IMR-90 (cell line): ENCODE measurements at regions not wholly inside any gene's neighbourhood (a gene's known extent, or its start where the extent isn't known, plus 50 kb on each side); places are given as distances from the start of the nearest gene placed in this dataset.
"Not testable (repeated sequence)": the region's sequence is repeated elsewhere in the genome, so short reads cannot be mapped to it uniquely, and the experiment has no call there.

ENCODE experiments used
- ATAC-seq: fragments of 200-7000 bp; cut with Tn5 transposase; 2 replicates; pipeline ENCODE4 v1.9.1; 2020; ENCODE audit warnings: low read depth, mild to moderate bottlenecking, moderate library complexity
- BruUV-seq: library from RNA; stranded (reverse); fragments of 400-500 nt; replicated peaks from 2 replicates; lab custom pipeline; 2021; lab: Mats Ljungman, UMichigan
- CTCF ChIA-PET: fragments of 300-600 bp; formaldehyde crosslinking; extraction: SDS; loops from one replicate; lab custom pipeline; 2021; ENCODE audit warnings: antibody characterized with exemption; lab: Yijun Ruan, JAX
- POLR2A ChIA-PET: fragments of 300-600 bp; sonication (Branson Sonifier 250); formaldehyde crosslinking; loops from one replicate; lab custom pipeline; 2022; ENCODE audit warnings: antibody characterized with exemption; ENCODE audit not compliant: unreplicated experiment; lab: Charles Lee
- DNase-seq: peaks from one replicate; pipeline ENCODE4 v3.0.0; 2013
- H2AFZ ChIP-seq: replicated peaks from 2 replicates; pipeline ENCODE3; 2013; ENCODE audit warnings: low read length, mild to moderate bottlenecking; ENCODE audit not compliant: poor library complexity
- H2AK5ac ChIP-seq: 2 replicates; pipeline ENCODE4 v1.6.1; 2013; ENCODE audit warnings: low read depth, low read length, inconsistent platforms
- H2AK9ac ChIP-seq: replicated peaks from 2 replicates; pipeline ENCODE3; 2013; ENCODE audit warnings: mild to moderate bottlenecking, low read depth, low read length, moderate library complexity; ENCODE audit not compliant: poor library complexity
- H2BK120ac ChIP-seq: 2 replicates; pipeline ENCODE4 v1.6.1; 2013; ENCODE audit warnings: low read depth, low read length, inconsistent platforms
- H2BK15ac ChIP-seq: 3 replicates; pipeline ENCODE4 v1.6.1; 2013; ENCODE audit warnings: low read depth, low read length, inconsistent platforms
- H2BK20ac ChIP-seq: 2 replicates; pipeline ENCODE4 v1.6.1; 2013; ENCODE audit warnings: low read depth, mild to moderate bottlenecking, inconsistent platforms, low read length, moderate library complexity
- H2BK5ac ChIP-seq: 2 replicates; pipeline ENCODE4 v1.6.1; 2013; ENCODE audit warnings: mild to moderate bottlenecking, low read depth, low read length, inconsistent platforms; ENCODE audit not compliant: poor library complexity, severe bottlenecking
- H3K14ac ChIP-seq: replicated peaks from 2 replicates; pipeline ENCODE4 v1.6.1; 2013; ENCODE audit warnings: low read depth, low read length, inconsistent platforms
- H3K18ac ChIP-seq: 2 replicates; pipeline ENCODE4 v1.6.1; 2013; ENCODE audit warnings: low read depth, low read length, control low read depth
- H3K23ac ChIP-seq: 2 replicates; pipeline ENCODE4 v1.6.1; 2013; ENCODE audit warnings: low read depth, low read length, inconsistent platforms
- H3K27ac ChIP-seq: 2 replicates; pipeline ENCODE4 v1.5.1; 2013; ENCODE audit warnings: mild to moderate bottlenecking, control low read depth, low read length; ENCODE audit not compliant: insufficient read depth
- H3K27me3 ChIP-seq: 2 replicates; pipeline ENCODE4 v1.6.1; 2013; ENCODE audit warnings: low read length; ENCODE audit not compliant: control insufficient read depth, insufficient read depth
- H3K36me3 ChIP-seq: 2 replicates; pipeline ENCODE4 v1.6.1; 2013; ENCODE audit warnings: low read length, mixed read lengths; ENCODE audit not compliant: control insufficient read depth, insufficient read depth
- H3K4ac ChIP-seq: 2 replicates; pipeline ENCODE4 v1.6.1; 2013; ENCODE audit warnings: low read depth, low read length, inconsistent platforms
- H3K4me1 ChIP-seq: 2 replicates; pipeline ENCODE4 v1.6.1; 2013; ENCODE audit warnings: low read length, mixed read lengths; ENCODE audit not compliant: control insufficient read depth, insufficient read depth
- H3K4me2 ChIP-seq: 2 replicates; pipeline ENCODE4 v1.6.1; 2013; ENCODE audit warnings: low read depth, mild to moderate bottlenecking, control low read depth, low read length, moderate library complexity
- H3K4me3 ChIP-seq: 2 replicates; pipeline ENCODE4 v1.5.1; 2013; ENCODE audit warnings: low read depth, mild to moderate bottlenecking, control low read depth, low read length, moderate library complexity; ENCODE audit not compliant: insufficient read depth
- H3K56ac ChIP-seq: 2 replicates; pipeline ENCODE4 v1.6.1; 2013; ENCODE audit warnings: low read length, inconsistent platforms; ENCODE audit not compliant: insufficient read depth; ENCODE audit errors: extremely low read depth
- H3K79me1 ChIP-seq, 2 experiments: 2 replicates each; pipeline ENCODE4 v1.6.1; 2013; ENCODE audit warnings: low read length in 2 of 2, inconsistent platforms in 1 of 2, low read depth in 1 of 2
- H3K9ac ChIP-seq: 2 replicates; pipeline ENCODE4 v1.6.1; 2013; ENCODE audit warnings: low read depth, low read length, control low read depth
- H3K9me1 ChIP-seq: 2 replicates; pipeline ENCODE4 v1.6.1; 2013; ENCODE audit warnings: low read length, inconsistent platforms; ENCODE audit not compliant: insufficient read depth
- H3K9me3 ChIP-seq: 2 replicates; pipeline ENCODE4 v1.6.1; 2013; ENCODE audit warnings: low read length; ENCODE audit not compliant: control insufficient read depth, insufficient read depth
- H4K20me1 ChIP-seq: 2 replicates; pipeline ENCODE4 v1.6.1; 2013; ENCODE audit warnings: low read length, inconsistent platforms; ENCODE audit not compliant: insufficient read depth
- H4K5ac ChIP-seq: 2 replicates; pipeline ENCODE4 v1.6.1; 2013; ENCODE audit warnings: mild to moderate bottlenecking, low read depth, low read length, control low read depth
- H4K8ac ChIP-seq, 2 experiments: 2 replicates each; pipeline ENCODE4 v1.6.1; 2013; ENCODE audit warnings: low read depth in 2 of 2, low read length in 2 of 2, control low read depth in 1 of 2, inconsistent platforms in 1 of 2
- H4K91ac ChIP-seq: 2 replicates; pipeline ENCODE4 v1.6.1; 2013; ENCODE audit warnings: low read depth, low read length, inconsistent platforms; ENCODE audit not compliant: insufficient read depth
- WGBS, 2 experiments: methylation state at CpG; one replicate each; pipeline versions ENCODE4 v1.1.5 to v1.1.7; 2013; ENCODE audit warnings: missing lambda C conversion rate in 2 of 2; ENCODE audit not compliant: insufficient read length in 1 of 2; ENCODE audit errors: extremely low coverage in 2 of 2; 5-methylcytosine and 5-hydroxymethylcytosine counted together
- dilution Hi-C: fragments of 300-500 bp; cut with HindIII; formaldehyde crosslinking; loops from one replicate; pipeline ENCODE4 v1.14.3; 2018; ENCODE audit warnings: low sequenced_read_pairs; ENCODE audit not compliant: unreplicated experiment
- in situ Hi-C: fragments of 300-500 bp; cut with MboI; formaldehyde crosslinking; loops from 3 replicates; pipeline ENCODE4 v1.14.3; 2019; ENCODE audit warnings: low sequenced_read_pairs, inconsistent platforms, mixed read lengths
- intact Hi-C: fragments of 100-400 bp; cut with micrococcal nuclease; formaldehyde crosslinking; loops from 2 replicates; pipeline ENCODE4 v1.10.0; 2022

DNA sequence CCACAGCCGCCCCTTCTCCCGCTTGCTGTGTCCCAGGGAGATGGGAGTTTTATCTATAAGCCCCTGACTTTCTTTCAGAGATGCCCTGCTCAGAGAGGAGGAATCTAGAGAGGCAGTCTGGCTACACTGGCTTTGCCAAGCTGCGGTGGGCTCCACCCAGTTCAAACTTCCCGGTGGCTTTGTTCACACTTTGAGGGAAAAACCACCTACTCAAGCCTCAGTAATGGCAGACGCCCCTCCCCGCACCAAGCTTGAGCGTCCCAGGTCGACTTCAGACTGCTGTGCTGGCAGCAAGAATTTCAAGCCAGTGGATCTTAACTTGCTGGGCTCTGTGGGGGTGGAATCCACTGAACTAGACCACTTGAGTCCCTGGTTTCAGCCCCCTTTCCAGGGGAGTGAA lies 162.2 kb upstream of the MAGEB16 start:
- dilution Hi-C loops: not testable (repeated sequence)

More for the DNA sequence above, 162.2 kb upstream of the MAGEB16 start:
- H2BK20ac ChIP-seq, H2AFZ ChIP-seq, in situ Hi-C loops, H3K18ac ChIP-seq, H3K4ac ChIP-seq, DNase-seq, H2AK9ac ChIP-seq, H4K8ac ChIP-seq, H3K27ac ChIP-seq, H3K79me1 ChIP-seq, H2BK120ac ChIP-seq, POLR2A ChIA-PET, H3K27me3 ChIP-seq, intact Hi-C loops, H4K20me1 ChIP-seq, H3K23ac ChIP-seq, H3K9me3 ChIP-seq, H3K4me1 ChIP-seq, H3K4me3 ChIP-seq, H3K4me2 ChIP-seq, H3K14ac ChIP-seq, H3K56ac ChIP-seq, H3K9me1 ChIP-seq, H4K5ac ChIP-seq, ATAC-seq, CTCF ChIA-PET, H2BK5ac ChIP-seq, H4K91ac ChIP-seq, BruUV-seq, H2AK5ac ChIP-seq, H3K9ac ChIP-seq, H2BK15ac ChIP-seq, H3K36me3 ChIP-seq: not testable (repeated sequence)
- WGBS, 2 experiments: no CpG with 5 or more reads among the region's 8 CpGs
